Testis (tissue), 2 donors: ENCODE measurements at regions not wholly inside any gene's neighbourhood (a gene's known extent, or its start where the extent isn't known, plus 50 kb on each side); places are given as distances from the start of the nearest gene placed in this dataset.
A peak's percentile ranks its signal among the peaks of the same experiment; 100 is the strongest.
"Not testable (repeated sequence)": the region's sequence is repeated elsewhere in the genome, so short reads cannot be mapped to it uniquely, and the experiment has no call there.

ENCODE experiments used
- DNase-seq: peaks from one replicate; pipeline ENCODE4 v3.0.0-alpha.2; 2019
- H3K27ac ChIP-seq, 2 donors: fragments of 200-600 bp; sonication (generic); one replicate each; pipeline ENCODE4 v1.5.1; 2019
- H3K27me3 ChIP-seq: fragments of 200-600 bp; sonication (generic); one replicate; pipeline ENCODE4 v1.5.1; 2019
- H3K36me3 ChIP-seq: fragments of 200-600 bp; sonication (generic); one replicate; pipeline ENCODE4 v1.5.1; 2017; ENCODE audit warnings: low read depth; ENCODE audit errors: missing control alignments
- H3K4me1 ChIP-seq: fragments of 200-600 bp; sonication (generic); one replicate; pipeline ENCODE4 v1.5.1; 2019
- H3K4me3 ChIP-seq, 2 donors: fragments of 200-600 bp; sonication (generic); one replicate each; pipeline ENCODE4 v1.5.1; 2017 to 2019
- H3K9me3 ChIP-seq: fragments of 200-600 bp; sonication (generic); one replicate; pipeline ENCODE4 v1.5.1; 2017
- POLR2A ChIP-seq: fragments of 450-650 bp; IDR thresholded peaks from one replicate; pipeline ENCODE4 v1.6.1; 2017; ENCODE audit warnings: antibody characterized with exemption, mild to moderate bottlenecking, moderate library complexity
- WGBS, 2 donors: methylation state at CpG; one replicate each; pipeline ENCODE4 v1.1.5; 2018; 5-methylcytosine and 5-hydroxymethylcytosine counted together
- intact Hi-C: fragments of 100-400 bp; cut with DNase I; formaldehyde crosslinking; loops from one replicate; pipeline ENCODE4 v1.15.1; 2023; ENCODE audit warnings: low total_unique reads
- TF ChIP-seq, protein P1 (sequence below), 3 experiments: fragments of 450-650 bp in 2 of 3; fragments of 200-600 bp in 1 of 3; sonication (generic) in 1 of 3; IDR thresholded peaks; one replicate each; pipeline ENCODE4 v1.5.1; 2016 to 2019; ENCODE audit warnings: antibody characterized with exemption in 3 of 3, mild to moderate bottlenecking in 2 of 3, moderate library complexity in 1 of 3

DNA sequence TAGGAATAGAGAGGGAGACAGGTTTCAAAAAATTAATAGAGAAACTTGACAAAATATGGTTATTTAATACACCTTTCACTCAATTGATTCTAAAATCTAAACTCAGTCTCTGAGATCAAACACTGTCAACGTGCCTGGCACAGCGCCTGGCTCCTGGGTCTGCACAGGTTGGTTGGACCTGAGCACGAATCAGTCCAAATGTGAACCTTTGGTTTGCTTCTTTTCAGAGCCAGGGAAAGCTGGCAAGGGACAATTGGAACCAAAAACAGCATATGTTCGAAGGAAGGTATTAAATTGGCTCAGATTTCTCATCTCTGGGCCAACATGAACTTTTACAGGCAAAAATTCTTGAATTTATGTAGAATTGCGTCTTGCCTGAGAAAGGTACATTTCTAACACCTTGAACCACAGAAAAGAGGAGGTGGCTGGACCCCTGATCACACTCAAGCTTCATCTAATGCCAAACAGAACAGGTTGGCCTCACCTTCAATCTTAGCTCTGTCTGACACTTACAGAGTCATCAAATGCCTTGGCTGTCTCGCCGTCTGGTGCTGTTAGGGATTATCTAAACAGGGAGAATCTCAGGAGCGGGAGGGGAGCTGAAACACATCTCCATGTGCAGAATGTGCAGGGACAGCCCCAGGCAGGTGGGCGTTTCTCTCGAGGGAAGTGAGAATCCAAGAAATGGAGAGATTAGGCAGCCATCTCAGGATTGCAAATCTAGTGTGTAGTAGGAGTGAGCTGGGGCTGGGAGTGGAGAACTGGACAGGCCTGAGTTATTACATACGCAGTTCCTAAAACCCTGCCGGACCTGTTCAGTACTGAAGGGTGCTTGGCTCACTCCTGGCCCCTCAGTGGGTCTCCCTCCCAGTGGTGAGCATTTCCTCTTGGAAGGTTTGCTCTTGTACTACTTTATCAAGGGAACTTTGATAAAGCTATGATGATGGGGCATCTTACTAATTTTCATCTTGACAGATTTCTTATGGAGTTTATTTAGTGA, 442.2 kb upstream of the B3GAT1 start:
- TF ChIP-seq, protein P1, sequence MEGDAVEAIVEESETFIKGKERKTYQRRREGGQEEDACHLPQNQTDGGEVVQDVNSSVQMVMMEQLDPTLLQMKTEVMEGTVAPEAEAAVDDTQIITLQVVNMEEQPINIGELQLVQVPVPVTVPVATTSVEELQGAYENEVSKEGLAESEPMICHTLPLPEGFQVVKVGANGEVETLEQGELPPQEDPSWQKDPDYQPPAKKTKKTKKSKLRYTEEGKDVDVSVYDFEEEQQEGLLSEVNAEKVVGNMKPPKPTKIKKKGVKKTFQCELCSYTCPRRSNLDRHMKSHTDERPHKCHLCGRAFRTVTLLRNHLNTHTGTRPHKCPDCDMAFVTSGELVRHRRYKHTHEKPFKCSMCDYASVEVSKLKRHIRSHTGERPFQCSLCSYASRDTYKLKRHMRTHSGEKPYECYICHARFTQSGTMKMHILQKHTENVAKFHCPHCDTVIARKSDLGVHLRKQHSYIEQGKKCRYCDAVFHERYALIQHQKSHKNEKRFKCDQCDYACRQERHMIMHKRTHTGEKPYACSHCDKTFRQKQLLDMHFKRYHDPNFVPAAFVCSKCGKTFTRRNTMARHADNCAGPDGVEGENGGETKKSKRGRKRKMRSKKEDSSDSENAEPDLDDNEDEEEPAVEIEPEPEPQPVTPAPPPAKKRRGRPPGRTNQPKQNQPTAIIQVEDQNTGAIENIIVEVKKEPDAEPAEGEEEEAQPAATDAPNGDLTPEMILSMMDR (IDR thresholded peaks at IDR 0.05) = no peak
- TF ChIP-seq POLR2A = no peak
- H3K9me3 ChIP-seq = no peaks in the 10 kb centered on the region
- no peak for DNase-seq
- H3K27ac ChIP-seq = no peak overlapping the region
- no peaks in the 10 kb centered on the region for H3K4me1 ChIP-seq
- no peaks in the 10 kb centered on the region for H3K27me3 ChIP-seq
- intact Hi-C loops = no loop called here
- no peak overlapping the region for H3K4me3 ChIP-seq
- WGBS, 2 donors = 76 to 78% methylated on average over 12 of the region's 12 CpGs
- H3K36me3 ChIP-seq = no peaks in the 10 kb centered on the region

DNA sequence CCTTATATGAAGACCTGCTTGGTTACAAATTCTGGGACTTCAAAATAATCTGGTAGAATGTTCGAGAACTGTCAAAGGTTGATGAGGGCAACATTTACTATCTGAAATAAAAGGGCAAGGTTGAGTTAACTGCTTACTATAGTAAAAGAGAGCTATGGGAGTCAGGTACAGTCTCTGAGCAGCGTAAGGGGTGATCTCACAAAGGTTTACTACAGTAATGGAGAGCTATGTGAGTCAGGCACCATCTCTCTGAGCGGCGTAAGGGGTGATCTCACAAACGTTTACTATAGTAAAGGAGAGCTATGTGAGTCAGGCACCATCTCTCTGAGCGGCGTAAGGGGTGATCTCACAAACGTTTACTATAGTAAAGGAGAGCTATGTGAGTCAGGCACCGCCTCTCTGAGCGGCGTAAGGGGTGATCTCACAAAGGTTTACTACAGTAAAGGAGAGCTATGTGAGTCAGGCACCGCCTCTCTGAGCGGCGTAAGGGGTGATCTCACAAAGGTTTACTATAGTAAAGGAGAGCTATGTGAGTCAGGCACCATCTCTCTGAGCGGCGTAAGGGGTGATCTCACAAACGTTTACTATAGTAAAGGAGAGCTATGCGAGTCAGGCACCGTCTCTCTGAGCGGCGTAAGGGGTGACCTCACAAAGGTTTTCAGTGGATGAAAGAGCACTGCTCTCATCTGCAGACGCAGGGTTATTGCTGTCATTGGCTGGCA, 439.6 kb upstream of the B3GAT1 start:
- H3K27ac ChIP-seq, H3K27me3 ChIP-seq, H3K4me3 ChIP-seq, H3K9me3 ChIP-seq, H3K4me1 ChIP-seq, intact Hi-C loops, H3K36me3 ChIP-seq: not testable (repeated sequence)
- peak; percentile 45 for DNase-seq
- WGBS, 2 donors = 42 to 75% methylated on average over 22 of the region's 22 CpGs

DNA sequence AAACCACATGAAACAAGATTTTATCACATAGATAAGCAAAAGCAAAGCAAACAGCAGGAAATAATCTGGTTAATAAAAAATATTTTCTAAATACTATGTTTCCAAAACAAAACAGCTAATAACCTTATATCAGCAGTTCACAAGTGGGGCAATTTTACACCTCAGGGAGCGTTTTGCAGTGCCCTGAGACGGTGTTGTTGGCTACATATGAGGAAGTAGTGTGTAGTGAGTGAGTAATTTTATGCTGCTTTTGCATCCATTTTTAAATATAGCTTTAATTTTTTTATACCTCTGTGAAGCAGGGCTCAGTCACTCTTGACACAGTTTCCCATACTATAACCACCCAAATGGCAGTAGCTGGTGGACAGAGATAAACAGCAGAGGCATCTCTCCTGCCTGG, 438.5 kb upstream of the B3GAT1 start:
- H3K27me3 ChIP-seq = no peaks in the 10 kb centered on the region
- intact Hi-C loops = no loop called here
- TF ChIP-seq POLR2A = no peak
- TF ChIP-seq, protein P1 (IDR thresholded peaks at IDR 0.05) = no peak
- DNase-seq = no peak
- no peak overlapping the region for H3K27ac ChIP-seq
- H3K9me3 ChIP-seq = no peaks in the 10 kb centered on the region
- H3K4me3 ChIP-seq = no peak overlapping the region
- no peaks in the 10 kb centered on the region for H3K4me1 ChIP-seq
- no peaks in the 10 kb centered on the region for H3K36me3 ChIP-seq
- WGBS, 2 donors = 54 to 61% methylated on average over 2 of the region's 2 CpGs

DNA sequence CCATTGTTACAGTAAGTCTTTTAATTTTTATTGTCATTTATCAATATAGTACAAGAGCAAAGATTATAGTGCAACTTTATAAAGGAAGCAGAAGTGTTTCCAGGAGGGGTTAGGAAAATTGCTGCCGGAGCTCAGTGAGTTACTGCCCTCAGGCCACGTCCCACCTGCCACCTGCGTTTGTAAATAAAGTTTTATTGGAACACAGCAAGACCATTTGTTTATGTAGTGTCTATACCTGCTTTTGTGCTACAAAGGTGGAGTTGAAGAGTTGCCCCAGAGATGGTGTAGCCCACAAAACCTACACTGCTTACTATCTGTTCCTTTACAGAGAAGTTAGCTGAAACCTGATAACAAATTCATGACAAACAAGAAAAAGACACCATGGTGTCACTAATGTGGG, 437.8 kb upstream of the B3GAT1 start:
- Histone ChIP-seq H3K4me3 (no peak overlapping the region), H3K9me3 (no peaks in the 10 kb centered on the region), H3K36me3 (no peaks in the 10 kb centered on the region), H3K27me3 (no peaks in the 10 kb centered on the region), H3K4me1 (no peaks in the 10 kb centered on the region), H3K27ac (no peak overlapping the region)
- DNase-seq = no peak
- no peak for TF ChIP-seq POLR2A
- TF ChIP-seq, protein P1 (IDR thresholded peaks at IDR 0.05) = no peak
- 81 to 88% methylated on average over 3 of the region's 3 CpGs for WGBS, 2 donors
- intact Hi-C loops = no loop called here

DNA sequence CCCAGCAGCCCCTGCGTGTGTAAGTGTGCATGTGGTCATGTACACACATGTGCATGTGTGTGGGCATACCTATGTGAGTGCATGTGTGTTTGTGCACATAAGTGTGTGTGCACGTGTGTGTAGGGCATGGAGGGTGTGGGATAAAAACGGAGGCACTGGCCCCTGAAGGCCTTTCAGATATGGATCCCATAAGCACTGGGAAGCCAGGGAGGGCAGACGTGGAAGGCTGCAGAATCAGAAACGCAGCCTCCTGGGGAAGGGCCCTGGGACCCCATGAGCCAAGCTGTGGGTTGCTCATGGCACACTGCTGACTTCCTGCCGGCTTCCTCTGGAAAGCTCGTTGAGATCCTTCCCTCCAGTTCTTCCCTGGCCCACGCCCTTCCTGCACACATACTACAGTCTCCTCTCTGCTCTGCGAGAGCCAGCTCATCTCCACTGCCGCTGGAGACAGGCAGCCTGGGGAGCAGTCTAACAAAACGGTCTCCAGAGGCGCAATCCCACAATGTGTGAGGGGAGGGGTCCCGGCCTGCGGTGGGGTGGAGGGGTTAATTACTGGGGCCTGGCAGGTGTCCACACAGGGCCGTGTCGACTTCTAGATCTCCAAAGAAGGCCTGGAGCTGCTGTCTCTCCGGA, 435.2 kb upstream of the B3GAT1 start:
- DNase-seq = no peak
- TF ChIP-seq, protein P1 (IDR thresholded peaks at IDR 0.05) = no peak
- no peak for TF ChIP-seq POLR2A
- H3K27ac ChIP-seq = no peak overlapping the region
- intact Hi-C loops = no loop called here
- WGBS, 2 donors = 64 to 91% methylated on average over 12 to 17 of the region's 17 CpGs
- H3K9me3 ChIP-seq = no peaks in the 10 kb centered on the region
- no peak overlapping the region for H3K4me3 ChIP-seq
- no peaks in the 10 kb centered on the region for H3K4me1 ChIP-seq
- H3K27me3 ChIP-seq = no peaks in the 10 kb centered on the region
- H3K36me3 ChIP-seq = no peaks in the 10 kb centered on the region
